Effector memory CD4-positive, alpha-beta T cell (primary cell): ENCODE measurements at regions not wholly inside any gene's neighbourhood (a gene's known extent, or its start where the extent isn't known, plus 50 kb on each side); places are given as distances from the start of the nearest gene placed in this dataset.
"Not testable (repeated sequence)": the region's sequence is repeated elsewhere in the genome, so short reads cannot be mapped to it uniquely, and the experiment has no call there.

Experiments used
- DNase-seq, 3 donors: peaks; one replicate each; pipeline ENCODE4 v3.0.0-alpha.2; 2020
- H3K27ac ChIP-seq: 2 replicates; pipeline ENCODE4 v1.7.0; 2013; ENCODE audit warnings: mild to moderate bottlenecking, low read length, moderate library complexity; ENCODE audit not compliant: insufficient read depth, poor library complexity, severe bottlenecking
- H3K27me3 ChIP-seq: replicated peaks from 2 replicates; pipeline ENCODE4 v1.7.0; 2013; ENCODE audit warnings: mild to moderate bottlenecking, low read length; ENCODE audit not compliant: insufficient read depth, control insufficient read depth, poor library complexity, severe bottlenecking
- H3K36me3 ChIP-seq: 2 replicates; pipeline ENCODE4 v1.7.0; 2013; ENCODE audit warnings: mild to moderate bottlenecking, low read length, moderate library complexity; ENCODE audit not compliant: control insufficient read depth, insufficient read depth
- H3K4me1 ChIP-seq: 2 replicates; pipeline ENCODE4 v1.7.0; 2013; ENCODE audit warnings: low read length, mild to moderate bottlenecking; ENCODE audit not compliant: control insufficient read depth, insufficient read depth, poor library complexity, severe bottlenecking
- H3K4me3 ChIP-seq: 2 replicates; pipeline ENCODE4 v1.7.0; 2013; ENCODE audit warnings: low read length, low read depth, mild to moderate bottlenecking; ENCODE audit not compliant: insufficient read depth, poor library complexity, severe bottlenecking
- H3K9me3 ChIP-seq: 2 replicates; pipeline ENCODE4 v1.7.0; 2013; ENCODE audit warnings: mild to moderate bottlenecking, low read length, moderate library complexity; ENCODE audit not compliant: control insufficient read depth

DNA sequence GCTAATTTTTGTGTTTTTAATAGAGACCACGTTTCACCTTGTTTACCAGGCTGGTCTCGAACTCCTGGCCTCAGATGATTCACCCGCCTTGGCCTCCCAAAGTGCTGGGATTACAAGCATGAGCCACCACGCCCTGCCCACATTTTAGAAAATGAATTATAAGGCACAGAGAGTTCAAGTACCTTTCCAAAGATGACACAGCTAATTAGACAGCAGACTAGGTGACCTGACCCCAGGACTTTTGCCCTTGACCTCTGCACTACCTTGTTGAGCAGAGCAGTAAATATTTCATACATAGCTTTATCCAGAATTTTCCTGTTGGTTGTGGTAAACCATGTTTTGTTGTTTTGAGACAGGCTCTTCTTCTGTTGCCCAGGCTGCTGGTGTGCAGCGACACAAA lies 131.3 kb upstream of the KCTD7 start:
- Histone ChIP-seq H3K27ac (no peak overlapping the region), H3K36me3 (no peaks in the 10 kb centered on the region), H3K9me3 (no peaks in the 10 kb centered on the region), H3K4me1 (peaks cover 8% of the 10 kb centered on the region), H3K4me3 (no peak overlapping the region), H3K27me3 (no peaks in the 10 kb centered on the region)
- DNase-seq, result no peak

DNA sequence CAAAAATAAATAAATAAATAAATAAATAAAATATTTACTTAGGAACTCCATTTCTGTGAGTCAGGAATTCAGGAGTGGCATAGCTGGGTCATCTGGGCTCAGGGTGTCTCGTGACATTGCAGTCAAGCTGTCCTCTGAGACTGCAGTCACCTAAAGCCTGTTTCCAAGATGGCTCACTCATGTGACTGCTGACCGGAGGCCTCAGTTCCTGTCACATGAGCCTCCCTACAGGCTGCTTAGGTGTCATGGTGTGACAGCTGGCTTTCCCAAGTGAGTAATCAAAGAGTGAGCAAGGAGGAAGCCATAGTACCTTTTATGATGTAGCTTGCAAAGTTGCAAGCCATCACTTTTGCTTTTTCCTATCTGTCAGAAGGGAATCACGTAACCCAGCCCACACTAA lies 128.6 kb upstream of the KCTD7 start:
- Histone ChIP-seq H3K36me3 (no peaks in the 10 kb centered on the region), H3K27ac (no peak overlapping the region), H3K4me1 (no peaks in the 10 kb centered on the region), H3K9me3 (no peaks in the 10 kb centered on the region), H3K4me3 (no peak overlapping the region), H3K27me3 (no peaks in the 10 kb centered on the region)
- no peak for DNase-seq

- no peak for DNase-seq
- H3K9me3 ChIP-seq, result no peaks in the 10 kb centered on the region
These were observed 126.2 kb upstream of the KCTD7 start for GRCh38 chr7:66502230-66503035.

GRCh38 chr7:66503036-66503370 lies 125.7 kb upstream of the KCTD7 start:
- H3K27ac ChIP-seq, result no peak overlapping the region

More at GRCh38 chr7:66502230-66503035, 126.2 kb upstream of the KCTD7 start:
- Histone ChIP-seq H3K36me3 (no peaks in the 10 kb centered on the region), H3K4me1 (peaks cover 5% of the 10 kb centered on the region), H3K27me3 (no peaks in the 10 kb centered on the region), H3K27ac (no peak overlapping the region), H3K4me3 (no peak overlapping the region)

DNA sequence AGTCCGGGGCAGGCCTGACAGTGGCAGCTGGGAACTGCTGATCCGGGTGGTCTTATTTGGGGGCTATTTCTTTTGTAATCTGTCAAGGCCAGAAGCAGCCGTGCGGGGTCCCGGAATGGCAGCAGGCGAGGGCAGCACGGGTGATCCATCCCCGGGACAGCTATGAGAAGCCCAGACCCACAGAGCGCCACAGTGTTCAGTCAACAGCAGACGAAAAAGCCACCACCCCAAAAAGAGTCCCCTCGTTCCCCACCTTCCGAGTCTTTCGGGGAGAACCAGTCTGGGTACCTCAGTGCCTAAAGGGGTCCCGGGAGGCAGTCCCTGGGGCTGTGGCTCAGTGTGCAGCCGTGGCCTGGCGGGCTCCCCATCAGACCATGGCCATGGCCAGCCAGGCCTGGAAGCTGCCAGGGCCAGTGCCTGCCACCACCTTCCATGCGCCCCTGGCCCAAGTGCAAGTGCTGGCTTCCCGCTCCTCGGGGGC lies 125.1 kb upstream of the KCTD7 start:
- no peak overlapping the region for H3K27ac ChIP-seq

More at GRCh38 chr7:66503036-66503370, 125.7 kb upstream of the KCTD7 start:
- Histone ChIP-seq H3K9me3 (no peaks in the 10 kb centered on the region), H3K4me3 (no peak overlapping the region), H3K27me3 (no peaks in the 10 kb centered on the region), H3K36me3 (no peaks in the 10 kb centered on the region), H3K4me1 (peaks cover 5% of the 10 kb centered on the region)
- DNase-seq, result no peak

GRCh38 chr7:66504131-66504530 lies 124.5 kb upstream of the KCTD7 start:
- no peaks in the 10 kb centered on the region for H3K36me3 ChIP-seq
- no peaks in the 10 kb centered on the region for H3K9me3 ChIP-seq
- no peak for DNase-seq
- no peak overlapping the region for H3K27ac ChIP-seq
- no peaks in the 10 kb centered on the region for H3K27me3 ChIP-seq
- H3K4me1 ChIP-seq, result peaks cover 5% of the 10 kb centered on the region
- H3K4me3 ChIP-seq, result no peak overlapping the region

More for the DNA sequence above, 125.1 kb upstream of the KCTD7 start:
- DNase-seq, result no peak
- Histone ChIP-seq H3K36me3 (no peaks in the 10 kb centered on the region), H3K9me3 (no peaks in the 10 kb centered on the region), H3K4me3 (no peak overlapping the region), H3K27me3 (no peaks in the 10 kb centered on the region), H3K4me1 (peaks cover 5% of the 10 kb centered on the region)

DNA sequence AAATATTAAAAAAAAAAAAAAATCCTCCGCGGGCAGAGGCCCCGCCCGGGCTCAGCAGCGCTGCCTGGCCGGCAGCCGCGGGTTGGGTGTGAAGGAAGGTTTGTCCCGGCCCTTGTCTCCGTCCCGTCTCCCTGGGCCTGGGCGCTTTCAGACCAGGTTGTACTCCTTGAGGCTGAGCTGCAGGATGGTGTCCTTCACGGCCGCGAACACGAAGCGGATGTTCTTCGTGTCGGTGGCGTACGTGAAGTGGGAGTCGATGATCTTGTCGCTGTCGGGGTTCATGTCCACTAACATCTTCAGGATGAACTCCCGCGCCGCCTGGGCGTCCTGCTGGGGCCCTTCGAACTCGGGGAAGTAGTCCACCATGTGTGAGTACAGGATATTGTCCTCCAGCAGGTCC lies 123.7 kb upstream of the KCTD7 start:
- Histone ChIP-seq H3K36me3 (no peaks in the 10 kb centered on the region), H3K27ac (no peak overlapping the region), H3K27me3 (no peaks in the 10 kb centered on the region), H3K4me1 (peaks cover 5% of the 10 kb centered on the region), H3K4me3 (no peak overlapping the region), H3K9me3 (no peaks in the 10 kb centered on the region)
- DNase-seq, result no peak

GRCh38 chr7:66505531-66506451 lies 122.9 kb upstream of the KCTD7 start:
- H3K27ac ChIP-seq, result no peak overlapping the region
- H3K4me1 ChIP-seq, result peaks cover 5% of the 10 kb centered on the region
- no peaks in the 10 kb centered on the region for H3K27me3 ChIP-seq
- H3K9me3 ChIP-seq, result no peaks in the 10 kb centered on the region
- peak; percentile 6 to 28 (median 27) for DNase-seq
- H3K4me3 ChIP-seq, result peak overlapping the region; percentile 37
- no peaks in the 10 kb centered on the region for H3K36me3 ChIP-seq

DNA sequence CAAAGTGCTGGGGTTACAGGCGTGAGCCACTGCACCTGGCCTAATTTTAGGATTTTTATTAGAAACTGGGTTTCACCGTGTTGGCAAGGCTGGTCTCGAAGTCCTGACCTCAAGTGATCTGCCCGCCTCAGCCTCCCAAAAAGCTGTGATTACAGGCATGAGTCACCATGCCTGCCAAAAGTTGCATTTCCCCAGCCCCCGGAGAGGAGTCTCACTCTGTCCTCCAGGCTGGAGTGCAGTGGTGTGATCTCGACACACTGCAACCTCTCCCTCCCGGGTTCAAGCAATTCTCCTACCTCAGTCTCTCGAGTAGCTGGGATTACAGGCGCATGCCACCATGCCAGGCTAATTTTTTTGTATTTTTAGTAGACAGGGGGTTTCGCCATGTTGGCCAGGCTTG lies 122.0 kb upstream of the KCTD7 start:
- H3K36me3 ChIP-seq, H3K4me3 ChIP-seq, H3K4me1 ChIP-seq, H3K9me3 ChIP-seq, DNase-seq, H3K27me3 ChIP-seq, H3K27ac ChIP-seq: not testable (repeated sequence)
